ENCODE measurements at regions not wholly inside any gene's neighbourhood (a gene's known extent, or its start where the extent isn't known, plus 50 kb on each side); places are given as distances from the start of the nearest gene placed in this dataset.
A peak's percentile ranks its signal among the peaks of the same experiment; 100 is the strongest.

- Histone ChIP-seq H3K4me3 (ENCODE audit: low read depth in 1 of 2, low read length in 2 of 2) (no peak overlapping the region), H3K4me1 (ENCODE audit: control insufficient read depth in 2 of 2, insufficient read depth in 2 of 2, low read length in 1 of 2) (peaks cover 0 to 3% of the 10 kb centered on the region in 2 donors), H3K27ac (ENCODE audit: low read depth in 2 of 2, low read length in 1 of 2) (no peak overlapping the region), H3K27me3 (ENCODE audit: control insufficient read depth in 1 of 2, insufficient read depth in 2 of 2, low read length in 2 of 2) (no peaks in the 10 kb centered on the region), H3K36me3 (ENCODE audit: control insufficient read depth in 2 of 2, insufficient read depth in 2 of 2, low read length in 1 of 2) (no peaks in the 10 kb centered on the region), H3K9me3 (ENCODE audit: control insufficient read depth in 2 of 2, insufficient read depth in 1 of 2, low read depth in 1 of 2, low read length in 1 of 2) (no peaks in the 10 kb centered on the region)
- 57 to 61% methylated on average over 6 of the region's 6 CpGs for WGBS, 2 donors
Observed at GRCh38 chr2:105546628-105546974, 147.8 kb upstream of the FHL2 start.

- no peak overlapping the region for H3K27ac ChIP-seq (ENCODE audit: low read depth in 2 of 2, low read length in 1 of 2)
- no peaks in the 10 kb centered on the region for H3K27me3 ChIP-seq (ENCODE audit: control insufficient read depth in 1 of 2, insufficient read depth in 2 of 2, low read length in 2 of 2)
- no peak overlapping the region for H3K4me3 ChIP-seq (ENCODE audit: low read depth in 1 of 2, low read length in 2 of 2)
- no peaks in the 10 kb centered on the region for H3K9me3 ChIP-seq (ENCODE audit: control insufficient read depth in 2 of 2, insufficient read depth in 1 of 2, low read depth in 1 of 2, low read length in 1 of 2)
- no peaks in the 10 kb centered on the region for H3K36me3 ChIP-seq (ENCODE audit: control insufficient read depth in 2 of 2, insufficient read depth in 2 of 2, low read length in 1 of 2)
- peaks cover 0 to 4% of the 10 kb centered on the region in 2 donors for H3K4me1 ChIP-seq (ENCODE audit: control insufficient read depth in 2 of 2, insufficient read depth in 2 of 2, low read length in 1 of 2)
- WGBS, 2 donors: 30 to 31% methylated on average over 11 of the region's 11 CpGs
Observed at GRCh38 chr2:105545730-105546627, 147.1 kb upstream of the FHL2 start.

GRCh38 chr2:105544591-105545377, 145.9 kb upstream of the FHL2 start:
- Histone ChIP-seq H3K4me1 (ENCODE audit: control insufficient read depth in 2 of 2, insufficient read depth in 2 of 2, low read length in 1 of 2) (peaks cover 0 to 4% of the 10 kb centered on the region in 2 donors), H3K27ac (ENCODE audit: low read depth in 2 of 2, low read length in 1 of 2) (no peak overlapping the region), H3K4me3 (ENCODE audit: low read depth in 1 of 2, low read length in 2 of 2) (no peak overlapping the region), H3K27me3 (ENCODE audit: control insufficient read depth in 1 of 2, insufficient read depth in 2 of 2, low read length in 2 of 2) (no peaks in the 10 kb centered on the region), H3K9me3 (ENCODE audit: control insufficient read depth in 2 of 2, insufficient read depth in 1 of 2, low read depth in 1 of 2, low read length in 1 of 2) (no peaks in the 10 kb centered on the region), H3K36me3 (ENCODE audit: control insufficient read depth in 2 of 2, insufficient read depth in 2 of 2, low read length in 1 of 2) (no peaks in the 10 kb centered on the region)
- WGBS, 2 donors: 83 to 84% methylated on average over 12 of the region's 12 CpGs

- no peak overlapping the region for H3K27ac ChIP-seq (ENCODE audit: low read depth in 2 of 2, low read length in 1 of 2)
- H3K4me1 ChIP-seq (ENCODE audit: control insufficient read depth in 2 of 2, insufficient read depth in 2 of 2, low read length in 1 of 2): peaks cover 0 to 8% of the 10 kb centered on the region in 2 donors
- H3K9me3 ChIP-seq (ENCODE audit: control insufficient read depth in 2 of 2, insufficient read depth in 1 of 2, low read depth in 1 of 2, low read length in 1 of 2): no peaks in the 10 kb centered on the region
- WGBS, 2 donors: 70 to 75% methylated on average over 13 of the region's 13 CpGs
- no peak overlapping the region for H3K4me3 ChIP-seq (ENCODE audit: low read depth in 1 of 2, low read length in 2 of 2)
- no peaks in the 10 kb centered on the region for H3K27me3 ChIP-seq (ENCODE audit: control insufficient read depth in 1 of 2, insufficient read depth in 2 of 2, low read length in 2 of 2)
- H3K36me3 ChIP-seq (ENCODE audit: control insufficient read depth in 2 of 2, insufficient read depth in 2 of 2, low read length in 1 of 2): no peaks in the 10 kb centered on the region
Observed at GRCh38 chr2:105541189-105542050, 142.6 kb upstream of the FHL2 start.

GRCh38 chr2:105540642-105541041, 141.8 kb upstream of the FHL2 start:
- no peaks in the 10 kb centered on the region for H3K9me3 ChIP-seq (ENCODE audit: control insufficient read depth in 2 of 2, insufficient read depth in 1 of 2, low read depth in 1 of 2, low read length in 1 of 2)
- H3K27me3 ChIP-seq (ENCODE audit: control insufficient read depth in 1 of 2, insufficient read depth in 2 of 2, low read length in 2 of 2): no peaks in the 10 kb centered on the region
- no peak overlapping the region for H3K27ac ChIP-seq (ENCODE audit: low read depth in 2 of 2, low read length in 1 of 2)
- WGBS, 2 donors: 30 to 43% methylated on average over 2 of the region's 2 CpGs
- no peaks in the 10 kb centered on the region for H3K36me3 ChIP-seq (ENCODE audit: control insufficient read depth in 2 of 2, insufficient read depth in 2 of 2, low read length in 1 of 2)
- no peak overlapping the region for H3K4me3 ChIP-seq (ENCODE audit: low read depth in 1 of 2, low read length in 2 of 2)
- peaks cover 0 to 8% of the 10 kb centered on the region in 2 donors for H3K4me1 ChIP-seq (ENCODE audit: control insufficient read depth in 2 of 2, insufficient read depth in 2 of 2, low read length in 1 of 2)

GRCh38 chr2:105539331-105539730, 140.5 kb upstream of the FHL2 start:
- Histone ChIP-seq H3K36me3 (ENCODE audit: control insufficient read depth in 2 of 2, insufficient read depth in 2 of 2, low read length in 1 of 2) (no peaks in the 10 kb centered on the region), H3K9me3 (ENCODE audit: control insufficient read depth in 2 of 2, insufficient read depth in 1 of 2, low read depth in 1 of 2, low read length in 1 of 2) (no peaks in the 10 kb centered on the region), H3K27me3 (ENCODE audit: control insufficient read depth in 1 of 2, insufficient read depth in 2 of 2, low read length in 2 of 2) (no peaks in the 10 kb centered on the region), H3K4me3 (ENCODE audit: low read depth in 1 of 2, low read length in 2 of 2) (no peak overlapping the region), H3K4me1 (ENCODE audit: control insufficient read depth in 2 of 2, insufficient read depth in 2 of 2, low read length in 1 of 2) (peaks cover 0 to 8% of the 10 kb centered on the region in 2 donors), H3K27ac (ENCODE audit: low read depth in 2 of 2, low read length in 1 of 2) (no peak overlapping the region)
- 71 to 74% methylated on average over 6 of the region's 6 CpGs for WGBS, 2 donors

- Histone ChIP-seq H3K9me3 (ENCODE audit: control insufficient read depth in 2 of 2, insufficient read depth in 1 of 2, low read depth in 1 of 2, low read length in 1 of 2) (no peaks in the 10 kb centered on the region), H3K4me3 (ENCODE audit: low read depth in 1 of 2, low read length in 2 of 2) (no peak overlapping the region), H3K4me1 (ENCODE audit: control insufficient read depth in 2 of 2, insufficient read depth in 2 of 2, low read length in 1 of 2) (peaks cover 0 to 8% of the 10 kb centered on the region in 2 donors), H3K27me3 (ENCODE audit: control insufficient read depth in 1 of 2, insufficient read depth in 2 of 2, low read length in 2 of 2) (no peaks in the 10 kb centered on the region), H3K27ac (ENCODE audit: low read depth in 2 of 2, low read length in 1 of 2) (no peak overlapping the region), H3K36me3 (ENCODE audit: control insufficient read depth in 2 of 2, insufficient read depth in 2 of 2, low read length in 1 of 2) (no peaks in the 10 kb centered on the region)
- 86% methylated on average over 5 of the region's 5 CpGs for WGBS, 2 donors
Observed at GRCh38 chr2:105538840-105539239, 140.0 kb upstream of the FHL2 start.

GRCh38 chr2:105537920-105538319, 139.1 kb upstream of the FHL2 start:
- Histone ChIP-seq H3K27me3 (ENCODE audit: control insufficient read depth in 1 of 2, insufficient read depth in 2 of 2, low read length in 2 of 2) (no peaks in the 10 kb centered on the region), H3K4me1 (ENCODE audit: control insufficient read depth in 2 of 2, insufficient read depth in 2 of 2, low read length in 1 of 2) (peaks cover 0 to 8% of the 10 kb centered on the region in 2 donors), H3K27ac (ENCODE audit: low read depth in 2 of 2, low read length in 1 of 2) (peak overlapping the region; percentile 17 to 47), H3K9me3 (ENCODE audit: control insufficient read depth in 2 of 2, insufficient read depth in 1 of 2, low read depth in 1 of 2, low read length in 1 of 2) (no peaks in the 10 kb centered on the region), H3K4me3 (ENCODE audit: low read depth in 1 of 2, low read length in 2 of 2) (no peak overlapping the region), H3K36me3 (ENCODE audit: control insufficient read depth in 2 of 2, insufficient read depth in 2 of 2, low read length in 1 of 2) (no peaks in the 10 kb centered on the region)
- 49 to 61% methylated on average over 4 of the region's 4 CpGs for WGBS, 2 donors

- peaks cover 0 to 8% of the 10 kb centered on the region in 2 donors for H3K4me1 ChIP-seq (ENCODE audit: control insufficient read depth in 2 of 2, insufficient read depth in 2 of 2, low read length in 1 of 2)
- H3K27me3 ChIP-seq (ENCODE audit: control insufficient read depth in 1 of 2, insufficient read depth in 2 of 2, low read length in 2 of 2): no peaks in the 10 kb centered on the region
- H3K4me3 ChIP-seq (ENCODE audit: low read depth in 1 of 2, low read length in 2 of 2): no peak overlapping the region
- H3K36me3 ChIP-seq (ENCODE audit: control insufficient read depth in 2 of 2, insufficient read depth in 2 of 2, low read length in 1 of 2): no peaks in the 10 kb centered on the region
- H3K9me3 ChIP-seq (ENCODE audit: control insufficient read depth in 2 of 2, insufficient read depth in 1 of 2, low read depth in 1 of 2, low read length in 1 of 2): no peaks in the 10 kb centered on the region
- peak overlapping the region in 1 of 2 donors; percentile 18 for H3K27ac ChIP-seq (ENCODE audit: low read depth in 2 of 2, low read length in 1 of 2)
- 50 to 61% methylated on average over 7 of the region's 7 CpGs for WGBS, 2 donors
Observed at GRCh38 chr2:105537466-105537865, 138.6 kb upstream of the FHL2 start.

Data from esophagus (tissue), 2 donors.